ENCODE measurements at regions not wholly inside any gene's neighbourhood (a gene's known extent, or its start where the extent isn't known, plus 50 kb on each side); places are given as distances from the start of the nearest gene placed in this dataset.

DNA sequence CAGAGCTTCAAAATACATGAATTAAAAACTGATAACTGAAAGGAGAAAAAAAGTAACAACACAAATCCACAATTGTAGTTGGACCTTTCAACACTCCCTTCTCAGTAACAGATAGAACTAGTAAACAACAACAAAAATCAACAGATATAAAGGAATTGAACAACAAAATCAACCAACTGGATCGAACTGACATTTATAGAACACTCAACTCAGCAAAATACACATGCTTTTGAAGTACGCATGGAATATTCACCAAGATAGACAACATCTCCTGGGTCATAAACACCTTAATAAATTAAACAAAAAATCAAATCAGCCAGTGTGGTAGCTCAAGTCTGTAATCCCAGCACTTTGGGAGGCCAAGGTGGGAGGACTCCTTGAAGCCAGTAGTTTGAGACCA is 63.3 kb downstream of the ILRUN start:
- CTCF ChIA-PET: no interaction called here
- POLR2A ChIA-PET: no interaction called here
- DNase-seq (ENCODE audit: extremely low spot score): no peak
- TF ChIP-seq HDGF (IDR thresholded peaks at IDR 0.05; ENCODE audit: borderline replicate concordance): no peak
- no peak for TF ChIP-seq L3MBTL2 (conservative IDR thresholded peaks at IDR 0.05)
- TF ChIP-seq, protein P1, sequence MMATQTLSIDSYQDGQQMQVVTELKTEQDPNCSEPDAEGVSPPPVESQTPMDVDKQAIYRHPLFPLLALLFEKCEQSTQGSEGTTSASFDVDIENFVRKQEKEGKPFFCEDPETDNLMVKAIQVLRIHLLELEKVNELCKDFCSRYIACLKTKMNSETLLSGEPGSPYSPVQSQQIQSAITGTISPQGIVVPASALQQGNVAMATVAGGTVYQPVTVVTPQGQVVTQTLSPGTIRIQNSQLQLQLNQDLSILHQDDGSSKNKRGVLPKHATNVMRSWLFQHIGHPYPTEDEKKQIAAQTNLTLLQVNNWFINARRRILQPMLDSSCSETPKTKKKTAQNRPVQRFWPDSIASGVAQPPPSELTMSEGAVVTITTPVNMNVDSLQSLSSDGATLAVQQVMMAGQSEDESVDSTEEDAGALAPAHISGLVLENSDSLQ (IDR thresholded peaks at IDR 0.05): no peak
- TF ChIP-seq TARDBP (IDR thresholded peaks at IDR 0.05): no peak
- TF ChIP-seq ELF4 (IDR thresholded peaks at IDR 0.05): no peak
- TF ChIP-seq CTBP1 (IDR thresholded peaks at IDR 0.05; ENCODE audit: borderline replicate concordance): no peak
- TF ChIP-seq FOXK2 (IDR thresholded peaks at IDR 0.05): no peak
- no peak for TF ChIP-seq SP1 (IDR thresholded peaks at IDR 0.05)
- TF ChIP-seq BHLHE40 (IDR thresholded peaks at IDR 0.05; ENCODE audit: borderline replicate concordance): no peak
- no peak for TF ChIP-seq LEF1 (IDR thresholded peaks at IDR 0.05; ENCODE audit: borderline replicate concordance)
- no peak for TF ChIP-seq NFRKB (IDR thresholded peaks at IDR 0.05)
- TF ChIP-seq ARNT (IDR thresholded peaks at IDR 0.05): no peak
- no peak for TF ChIP-seq FOXA1 (IDR thresholded peaks at IDR 0.05)
- no peak for TF ChIP-seq ZNF384 (IDR thresholded peaks at IDR 0.05)
- no peak for TF ChIP-seq FOXM1 (IDR thresholded peaks at IDR 0.05; ENCODE audit: borderline replicate concordance)
- TF ChIP-seq SUZ12 (IDR thresholded peaks at IDR 0.05): no peak

DNA sequence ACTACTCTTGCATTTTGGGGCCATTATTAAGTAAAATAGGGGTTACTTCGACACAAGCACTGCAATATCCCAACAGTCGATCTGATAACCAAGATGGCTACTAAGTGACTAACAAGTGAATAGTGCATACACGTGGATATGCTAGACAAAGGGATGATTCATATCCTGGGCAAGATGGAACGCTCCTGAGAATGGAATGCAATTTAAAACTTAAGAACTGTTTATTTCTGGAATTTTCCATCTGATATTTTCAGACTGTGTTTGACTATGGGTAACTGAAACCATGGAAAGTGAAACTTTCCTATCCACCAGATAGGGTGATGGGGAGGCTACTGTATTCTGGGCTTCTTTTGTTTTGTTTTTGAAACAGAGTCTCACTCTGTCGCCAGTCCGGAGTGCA is 66.5 kb downstream of the ILRUN start:
- ChIA-PET POLR2A (no interaction called here), CTCF (no interaction called here)
- no peak for TF ChIP-seq FOXA1 (IDR thresholded peaks at IDR 0.05)
- no peak for TF ChIP-seq SUZ12 (IDR thresholded peaks at IDR 0.05)
- no peak for TF ChIP-seq ELF4 (IDR thresholded peaks at IDR 0.05)
- TF ChIP-seq NFRKB (IDR thresholded peaks at IDR 0.05): no peak
- TF ChIP-seq LEF1 (IDR thresholded peaks at IDR 0.05; ENCODE audit: borderline replicate concordance): no peak
- TF ChIP-seq HDGF (IDR thresholded peaks at IDR 0.05; ENCODE audit: borderline replicate concordance): no peak
- no peak for TF ChIP-seq BHLHE40 (IDR thresholded peaks at IDR 0.05; ENCODE audit: borderline replicate concordance)
- TF ChIP-seq FOXK2 (IDR thresholded peaks at IDR 0.05): no peak
- no peak for TF ChIP-seq SP1 (IDR thresholded peaks at IDR 0.05)
- DNase-seq (ENCODE audit: extremely low spot score): no peak

DNA sequence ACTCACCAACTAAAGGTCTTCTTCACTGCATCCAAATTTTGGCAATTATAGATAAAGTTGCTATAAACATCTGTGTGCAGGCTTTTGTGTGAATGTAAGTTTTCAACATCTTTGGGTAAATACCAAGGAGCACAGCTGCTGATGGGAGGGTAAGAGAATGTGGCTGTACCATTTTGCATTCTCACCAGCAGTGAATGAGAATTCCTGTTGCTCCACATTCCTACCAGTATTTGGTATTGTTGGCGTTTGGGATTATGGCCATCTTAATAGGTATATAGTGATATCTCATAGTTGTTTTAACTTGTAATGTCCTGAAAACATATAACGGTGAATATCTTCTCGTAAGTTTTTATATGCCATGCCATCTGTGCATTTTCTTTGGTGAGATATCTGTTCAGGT is 69.3 kb downstream of the ILRUN start:
- ChIA-PET CTCF (no interaction called here), POLR2A (no interaction called here)
- TF ChIP-seq FOXK2 (IDR thresholded peaks at IDR 0.05) (no peak), L3MBTL2 (conservative IDR thresholded peaks at IDR 0.05) (no peak), ELF4 (IDR thresholded peaks at IDR 0.05) (no peak), ARNT (IDR thresholded peaks at IDR 0.05) (no peak), BHLHE40 (IDR thresholded peaks at IDR 0.05; ENCODE audit: borderline replicate concordance) (no peak), CTBP1 (IDR thresholded peaks at IDR 0.05; ENCODE audit: borderline replicate concordance) (no peak), FOXM1 (IDR thresholded peaks at IDR 0.05; ENCODE audit: borderline replicate concordance) (no peak), HDGF (IDR thresholded peaks at IDR 0.05; ENCODE audit: borderline replicate concordance) (no peak), SP1 (IDR thresholded peaks at IDR 0.05) (no peak), LEF1 (IDR thresholded peaks at IDR 0.05; ENCODE audit: borderline replicate concordance) (no peak), FOXA1 (IDR thresholded peaks at IDR 0.05) (no peak), NFRKB (IDR thresholded peaks at IDR 0.05) (no peak), TARDBP (IDR thresholded peaks at IDR 0.05) (no peak), ZNF384 (IDR thresholded peaks at IDR 0.05) (no peak), SUZ12 (IDR thresholded peaks at IDR 0.05) (no peak)
- TF ChIP-seq, protein P1 (IDR thresholded peaks at IDR 0.05): no peak
- DNase-seq (ENCODE audit: extremely low spot score): no peak

DNA sequence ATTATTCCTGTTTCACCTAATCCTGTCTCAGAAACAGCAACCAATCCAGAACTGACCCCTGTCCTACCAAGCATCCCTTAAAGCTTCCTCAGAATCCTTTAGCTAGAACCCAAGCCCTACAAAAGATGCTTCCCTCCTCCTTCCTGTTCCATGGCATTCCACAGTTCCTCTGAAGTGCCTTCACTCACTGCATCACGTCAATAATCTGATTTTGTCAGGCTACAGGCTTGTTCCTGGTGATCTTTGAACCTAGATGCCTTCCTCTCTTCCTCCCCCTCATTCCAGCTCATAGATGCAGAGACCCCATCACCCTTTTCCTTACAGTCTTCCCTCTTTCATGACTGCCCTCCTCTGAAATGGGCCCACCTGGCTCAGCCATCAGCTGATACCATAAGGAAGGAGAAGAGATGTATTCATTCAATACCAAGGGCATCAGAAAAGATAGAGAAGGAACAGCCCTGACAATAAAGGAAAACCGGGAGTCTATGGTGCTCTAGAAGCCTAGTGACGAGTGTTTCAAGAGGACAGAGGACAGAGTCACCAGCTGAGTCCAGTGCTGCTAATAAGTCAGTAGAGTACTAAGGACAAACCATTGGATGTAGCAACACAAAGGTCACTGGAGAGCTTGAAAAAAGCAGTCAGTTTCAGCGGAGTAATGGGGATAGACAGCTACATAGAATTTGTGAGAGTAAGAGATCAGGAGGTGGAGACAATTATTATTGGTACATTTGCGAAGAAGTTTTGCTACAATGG is 62.5 kb upstream of the SPDEF start:
- no peak for TF ChIP-seq ZNF384 (IDR thresholded peaks at IDR 0.05)
- no peak for TF ChIP-seq FOXM1 (IDR thresholded peaks at IDR 0.05; ENCODE audit: borderline replicate concordance)
- TF ChIP-seq ELF4 (IDR thresholded peaks at IDR 0.05): no peak
- no peak for TF ChIP-seq CTBP1 (IDR thresholded peaks at IDR 0.05; ENCODE audit: borderline replicate concordance)
- TF ChIP-seq SP1 (IDR thresholded peaks at IDR 0.05): no peak
- TF ChIP-seq NFRKB (IDR thresholded peaks at IDR 0.05): no peak
- no peak for TF ChIP-seq FOXK2 (IDR thresholded peaks at IDR 0.05)
- no peak for TF ChIP-seq L3MBTL2 (conservative IDR thresholded peaks at IDR 0.05)
- no peak for TF ChIP-seq LEF1 (IDR thresholded peaks at IDR 0.05; ENCODE audit: borderline replicate concordance)
- TF ChIP-seq BHLHE40 (IDR thresholded peaks at IDR 0.05; ENCODE audit: borderline replicate concordance): no peak
- no peak for TF ChIP-seq SUZ12 (IDR thresholded peaks at IDR 0.05)
- TF ChIP-seq FOXA1 (IDR thresholded peaks at IDR 0.05): no peak
- no peak for TF ChIP-seq ARNT (IDR thresholded peaks at IDR 0.05)
- TF ChIP-seq HDGF (IDR thresholded peaks at IDR 0.05; ENCODE audit: borderline replicate concordance): no peak
- CTCF ChIA-PET: interaction anchor here (1.1 kb wide), 1 partner anchor 9 kb away, joined by 3 read pairs; no protein-coding TSS in a partner anchor
- no peak for DNase-seq (ENCODE audit: extremely low spot score)
- POLR2A ChIA-PET: no interaction called here

DNA sequence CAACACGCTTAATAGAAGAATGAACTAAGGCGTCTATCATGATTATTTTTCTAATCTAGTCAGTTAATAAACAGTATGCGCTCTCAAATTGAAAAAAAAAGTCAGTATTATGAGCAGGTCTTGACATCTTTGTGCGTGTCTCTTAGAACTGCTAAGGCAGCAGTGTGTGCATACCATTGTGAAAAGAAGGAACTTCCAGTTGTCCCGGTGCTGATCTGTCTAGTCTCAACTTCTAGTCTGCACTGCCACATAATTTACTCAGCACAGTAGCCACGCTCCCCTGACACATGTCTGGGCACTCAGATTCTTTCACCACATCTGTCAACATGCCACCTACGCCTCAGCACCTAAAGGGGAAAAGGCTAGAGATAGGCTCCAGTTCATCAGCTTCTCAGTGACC is 61.1 kb upstream of the SPDEF start:
- ChIA-PET POLR2A (no interaction called here), CTCF (no interaction called here)
- no peak for DNase-seq (ENCODE audit: extremely low spot score)
- no peak for TF ChIP-seq L3MBTL2 (conservative IDR thresholded peaks at IDR 0.05)
- TF ChIP-seq, protein P1 (IDR thresholded peaks at IDR 0.05): no peak
- TF ChIP-seq NFRKB (IDR thresholded peaks at IDR 0.05): no peak
- no peak for TF ChIP-seq LEF1 (IDR thresholded peaks at IDR 0.05; ENCODE audit: borderline replicate concordance)
- no peak for TF ChIP-seq HDGF (IDR thresholded peaks at IDR 0.05; ENCODE audit: borderline replicate concordance)
- TF ChIP-seq FOXM1 (IDR thresholded peaks at IDR 0.05; ENCODE audit: borderline replicate concordance): no peak
- no peak for TF ChIP-seq ARNT (IDR thresholded peaks at IDR 0.05)
- TF ChIP-seq FOXA1 (IDR thresholded peaks at IDR 0.05): no peak
- no peak for TF ChIP-seq SUZ12 (IDR thresholded peaks at IDR 0.05)
- no peak for TF ChIP-seq TARDBP (IDR thresholded peaks at IDR 0.05)
- TF ChIP-seq ZNF384 (IDR thresholded peaks at IDR 0.05): no peak
- TF ChIP-seq SP1 (IDR thresholded peaks at IDR 0.05): no peak
- no peak for TF ChIP-seq CTBP1 (IDR thresholded peaks at IDR 0.05; ENCODE audit: borderline replicate concordance)
- TF ChIP-seq FOXK2 (IDR thresholded peaks at IDR 0.05): no peak
- TF ChIP-seq ELF4 (IDR thresholded peaks at IDR 0.05): no peak
- no peak for TF ChIP-seq BHLHE40 (IDR thresholded peaks at IDR 0.05; ENCODE audit: borderline replicate concordance)

Measured in HEK293T (cell line).